PC-3 (cell line): ENCODE measurements at regions not wholly inside any gene's neighbourhood (a gene's known extent, or its start where the extent isn't known, plus 50 kb on each side); places are given as distances from the start of the nearest gene placed in this dataset.

Experiments used
- ATAC-seq: fragments of 200-7000 bp; cut with Tn5 transposase; 2 replicates; pipeline ENCODE4 v1.9.1; 2020; ENCODE audit warnings: mild to moderate bottlenecking, moderate library complexity
- BruUV-seq: library from RNA; stranded (reverse); fragments of 400-500 nt; replicated peaks from 2 replicates; lab custom pipeline; 2021; lab: Mats Ljungman, UMichigan
- CTCF ChIA-PET: fragments of 300-600 bp; sonication (Branson Sonifier 250); formaldehyde crosslinking; loops from one replicate; lab custom pipeline; 2022; ENCODE audit warnings: antibody characterized with exemption; lab: Charles Lee
- POLR2A ChIA-PET: fragments of 300-600 bp; sonication (Branson Sonifier 250); formaldehyde crosslinking; loops from one replicate; lab custom pipeline; 2022; ENCODE audit warnings: antibody characterized with exemption; ENCODE audit not compliant: unreplicated experiment; lab: Charles Lee
- DNase-seq: peaks from one replicate; pipeline ENCODE4 v3.0.0-alpha.2; 2015
- H2AFZ ChIP-seq: fragments of 300-600 bp; sonication (generic); 2 replicates; pipeline ENCODE4 v1.6.0; 2016; ENCODE audit warnings: antibody characterized with exemption, low read length
- H3F3A ChIP-seq: fragments of 300-600 bp; sonication (generic); one replicate; pipeline ENCODE4 v1.6.0; 2017; ENCODE audit warnings: antibody characterized with exemption, low read length, control low read depth, mild to moderate bottlenecking; ENCODE audit not compliant: unreplicated experiment
- H3K27ac ChIP-seq: fragments of 300-600 bp; sonication (generic); 2 replicates; pipeline ENCODE4 v1.5.1; 2016; ENCODE audit warnings: mild to moderate bottlenecking, low read length
- H3K27me3 ChIP-seq: fragments of 300-600 bp; sonication (generic); 2 replicates; pipeline ENCODE4 v1.6.1; 2016; ENCODE audit warnings: low read length, mixed read lengths
- H3K36me3 ChIP-seq: fragments of 300-600 bp; sonication (generic); 2 replicates; pipeline ENCODE4 v1.6.1; 2016; ENCODE audit warnings: low read depth, mixed run types, low read length, mixed read lengths
- H3K4me1 ChIP-seq: fragments of 300-600 bp; sonication (generic); 2 replicates; pipeline ENCODE4 v1.5.1; 2016; ENCODE audit warnings: low read length; ENCODE audit not compliant: insufficient read depth
- H3K4me2 ChIP-seq: fragments of 300-600 bp; sonication (generic); 2 replicates; pipeline ENCODE4 v1.6.0; 2016; ENCODE audit warnings: low read length
- H3K4me3 ChIP-seq: fragments of 300-600 bp; sonication (generic); 2 replicates; pipeline ENCODE4 v1.5.1; 2016; ENCODE audit warnings: mild to moderate bottlenecking, low read length, mixed read lengths
- H3K79me2 ChIP-seq: fragments of 300-600 bp; sonication (generic); 2 replicates; pipeline ENCODE4 v1.6.1; 2017; ENCODE audit warnings: low read length, mixed read lengths
- H3K9ac ChIP-seq: fragments of 300-600 bp; sonication (generic); 2 replicates; pipeline ENCODE4 v1.6.0; 2016; ENCODE audit warnings: mild to moderate bottlenecking, low read length
- H3K9me2 ChIP-seq: fragments of 300-600 bp; sonication (generic); replicated peaks from 2 replicates; pipeline ENCODE4 v1.6.1; 2016; ENCODE audit warnings: mixed run types, low read length, mixed read lengths
- H3K9me3 ChIP-seq: fragments of 300-600 bp; sonication (generic); 2 replicates; pipeline ENCODE4 v1.6.1; 2016; ENCODE audit warnings: low read length, mixed read lengths
- H4K20me1 ChIP-seq: fragments of 300-600 bp; sonication (generic); 2 replicates; pipeline ENCODE4 v1.6.1; 2016; ENCODE audit warnings: low read length, mixed read lengths
- EZH2 ChIP-seq: fragments of 300-600 bp; sonication (generic); IDR thresholded peaks from one replicate; pipeline ENCODE4 v1.6.1; 2017; ENCODE audit warnings: antibody characterized with exemption, mild to moderate bottlenecking, low read length; ENCODE audit not compliant: unreplicated experiment
- EZH2phosphoT487 ChIP-seq: fragments of 300-600 bp; sonication (generic); IDR thresholded peaks from 2 replicates; pipeline ENCODE4 v1.6.1; 2018; ENCODE audit warnings: mild to moderate bottlenecking, antibody characterized with exemption, low read length, borderline replicate concordance
- intact Hi-C: fragments of 100-400 bp; cut with micrococcal nuclease; formaldehyde crosslinking; loops from 2 replicates; pipeline ENCODE4 v1.9.0; 2023
- TF ChIP-seq, protein P1 (sequence below): fragments of 300-600 bp; sonication (generic); conservative IDR thresholded peaks from 2 replicates; pipeline ENCODE4 v1.5.1; 2017; ENCODE audit warnings: antibody characterized with exemption, low read depth, mild to moderate bottlenecking, low read length

GRCh38 chr9:117787746-117788145 is 83.5 kb downstream of the TLR4 start:
- H3K36me3 ChIP-seq = no peaks in the 10 kb centered on the region; the same call in 1 of the 2 replicates
- H3K9me3 ChIP-seq = no peaks in the 10 kb centered on the region
- no peaks in the 10 kb centered on the region for H3K79me2 ChIP-seq
- ChIA-PET CTCF (no interaction called here), POLR2A (no interaction called here)
- ATAC-seq (no peak), DNase-seq (no peak)
- no peak overlapping the region for H2AFZ ChIP-seq
- no peaks in the 10 kb centered on the region for H3K9me2 ChIP-seq
- intact Hi-C loops = no loop called here
- TF ChIP-seq EZH2phosphoT487 (no peak), EZH2 (no peak)
- TF ChIP-seq, protein P1, sequence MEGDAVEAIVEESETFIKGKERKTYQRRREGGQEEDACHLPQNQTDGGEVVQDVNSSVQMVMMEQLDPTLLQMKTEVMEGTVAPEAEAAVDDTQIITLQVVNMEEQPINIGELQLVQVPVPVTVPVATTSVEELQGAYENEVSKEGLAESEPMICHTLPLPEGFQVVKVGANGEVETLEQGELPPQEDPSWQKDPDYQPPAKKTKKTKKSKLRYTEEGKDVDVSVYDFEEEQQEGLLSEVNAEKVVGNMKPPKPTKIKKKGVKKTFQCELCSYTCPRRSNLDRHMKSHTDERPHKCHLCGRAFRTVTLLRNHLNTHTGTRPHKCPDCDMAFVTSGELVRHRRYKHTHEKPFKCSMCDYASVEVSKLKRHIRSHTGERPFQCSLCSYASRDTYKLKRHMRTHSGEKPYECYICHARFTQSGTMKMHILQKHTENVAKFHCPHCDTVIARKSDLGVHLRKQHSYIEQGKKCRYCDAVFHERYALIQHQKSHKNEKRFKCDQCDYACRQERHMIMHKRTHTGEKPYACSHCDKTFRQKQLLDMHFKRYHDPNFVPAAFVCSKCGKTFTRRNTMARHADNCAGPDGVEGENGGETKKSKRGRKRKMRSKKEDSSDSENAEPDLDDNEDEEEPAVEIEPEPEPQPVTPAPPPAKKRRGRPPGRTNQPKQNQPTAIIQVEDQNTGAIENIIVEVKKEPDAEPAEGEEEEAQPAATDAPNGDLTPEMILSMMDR = no peak
- no TSS peak for BruUV-seq
- no peaks in the 10 kb centered on the region for H3K4me1 ChIP-seq
- no peaks in the 10 kb centered on the region for H4K20me1 ChIP-seq
- H3K4me3 ChIP-seq = no peak overlapping the region
- H3K9ac ChIP-seq = no peak overlapping the region
- H3K27ac ChIP-seq = no peak overlapping the region
- H3K4me2 ChIP-seq = no peak overlapping the region
- no peaks in the 10 kb centered on the region for H3K27me3 ChIP-seq
- no peaks in the 10 kb centered on the region for H3F3A ChIP-seq

GRCh38 chr9:117795271-117795670 is 91.1 kb downstream of the TLR4 start:
- intact Hi-C loops = no loop called here
- no peaks in the 10 kb centered on the region for H3K4me1 ChIP-seq
- POLR2A ChIA-PET = no interaction called here
- no peaks in the 10 kb centered on the region for H3F3A ChIP-seq
- DNase-seq (no peak), ATAC-seq (no peak)
- CTCF ChIA-PET = no interaction called here
- TF ChIP-seq EZH2phosphoT487 (no peak), EZH2 (no peak)
- TF ChIP-seq, protein P1 = no peak
- H3K79me2 ChIP-seq = no peaks in the 10 kb centered on the region
- H3K4me2 ChIP-seq = no peak overlapping the region
- H3K9ac ChIP-seq = no peak overlapping the region
- H3K9me3 ChIP-seq = no peaks in the 10 kb centered on the region
- H3K27ac ChIP-seq = no peak overlapping the region
- no TSS peak for BruUV-seq
- no peaks in the 10 kb centered on the region for H3K9me2 ChIP-seq
- no peaks in the 10 kb centered on the region for H3K27me3 ChIP-seq
- H3K36me3 ChIP-seq = no peaks in the 10 kb centered on the region
- H2AFZ ChIP-seq = no peak overlapping the region
- H3K4me3 ChIP-seq = no peak overlapping the region
- no peaks in the 10 kb centered on the region for H4K20me1 ChIP-seq

DNA sequence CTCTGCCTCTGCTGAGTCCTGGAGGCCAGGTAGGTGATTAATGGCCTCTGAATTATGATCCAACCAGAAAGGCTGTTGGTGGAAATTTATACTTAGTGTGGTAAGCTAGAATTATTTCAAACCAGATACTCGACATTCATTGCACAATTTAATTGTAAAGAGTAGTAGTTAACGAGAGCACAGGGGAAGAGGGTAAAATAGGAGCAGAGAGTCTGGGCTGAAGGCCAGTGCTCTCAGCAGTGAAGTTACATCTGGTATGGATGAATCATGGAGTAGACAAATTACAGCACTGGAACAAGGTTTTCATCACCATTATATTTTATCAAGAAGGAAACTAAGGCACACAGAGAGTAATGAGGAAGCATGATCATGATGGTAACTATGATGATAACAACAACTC is 92.5 kb downstream of the TLR4 start:
- Histone ChIP-seq H3K9me2 (no peaks in the 10 kb centered on the region), H3K36me3 (no peaks in the 10 kb centered on the region), H3K4me2 (no peak overlapping the region), H3K27me3 (no peaks in the 10 kb centered on the region), H3K27ac (no peak overlapping the region), H3K4me1 (no peaks in the 10 kb centered on the region), H3K4me3 (no peak overlapping the region), H3F3A (no peaks in the 10 kb centered on the region), H2AFZ (no peak overlapping the region), H3K9me3 (no peaks in the 10 kb centered on the region), H3K9ac (no peak overlapping the region), H4K20me1 (no peaks in the 10 kb centered on the region), H3K79me2 (no peaks in the 10 kb centered on the region)
- ATAC-seq (no peak), DNase-seq (no peak)
- POLR2A ChIA-PET = no interaction called here
- no TSS peak for BruUV-seq
- intact Hi-C loops = no loop called here
- TF ChIP-seq, protein P1 = no peak
- TF ChIP-seq EZH2phosphoT487 (no peak), EZH2 (no peak)
- CTCF ChIA-PET = no interaction called here
